Smooth muscle cell (in vitro differentiated cells): ENCODE measurements at regions not wholly inside any gene's neighbourhood (a gene's known extent, or its start where the extent isn't known, plus 50 kb on each side); places are given as distances from the start of the nearest gene placed in this dataset.

ENCODE experiments used
- DNase-seq: peaks from one replicate; lab custom pipeline; 2025; ENCODE audit not compliant: unreplicated experiment; lab: John Stamatoyannopoulos, UW
- H2AFZ ChIP-seq: fragments of 200-600 bp; sonication (generic); 2 replicates; pipeline ENCODE4 v1.6.0; 2016; ENCODE audit warnings: antibody characterized with exemption, low read depth, mild to moderate bottlenecking
- H3F3A ChIP-seq: fragments of 200-600 bp; sonication (generic); 2 replicates; pipeline ENCODE4 v1.6.0; 2017; ENCODE audit warnings: antibody characterized with exemption, low read depth
- H3K27ac ChIP-seq: fragments of 200-600 bp; sonication (generic); 2 replicates; pipeline ENCODE4 v1.5.1; 2016; ENCODE audit warnings: low read depth, mild to moderate bottlenecking
- H3K27me3 ChIP-seq: fragments of 200-600 bp; sonication (generic); 2 replicates; pipeline ENCODE4 v1.6.1; 2016; ENCODE audit warnings: low read depth, mild to moderate bottlenecking
- H3K36me3 ChIP-seq: fragments of 200-600 bp; sonication (generic); 2 replicates; pipeline ENCODE4 v1.5.1; 2016; ENCODE audit warnings: low read depth
- H3K4me1 ChIP-seq: fragments of 200-600 bp; sonication (generic); 2 replicates; pipeline ENCODE4 v1.5.1; 2016; ENCODE audit warnings: low read depth
- H3K4me2 ChIP-seq: fragments of 200-600 bp; sonication (generic); 2 replicates; pipeline ENCODE4 v1.6.0; 2016; ENCODE audit warnings: mild to moderate bottlenecking
- H3K4me3 ChIP-seq: fragments of 200-600 bp; sonication (generic); 2 replicates; pipeline ENCODE4 v1.5.1; 2016; ENCODE audit warnings: mild to moderate bottlenecking
- H3K79me2 ChIP-seq: fragments of 200-600 bp; sonication (generic); 2 replicates; pipeline ENCODE4 v1.6.0; 2016; ENCODE audit warnings: low read depth, mild to moderate bottlenecking
- H3K9ac ChIP-seq: fragments of 200-600 bp; sonication (generic); 2 replicates; pipeline ENCODE4 v1.6.0; 2016; ENCODE audit warnings: low read depth
- H3K9me3 ChIP-seq: fragments of 200-600 bp; sonication (generic); replicated peaks from 2 replicates; pipeline ENCODE4 v1.5.1; 2016; ENCODE audit warnings: low read depth
- H4K20me1 ChIP-seq: fragments of 200-600 bp; sonication (generic); 2 replicates; pipeline ENCODE4 v1.6.0; 2016; ENCODE audit warnings: low read depth
- WGBS: methylation state at CpG from one replicate; pipeline ENCODE4 v1.1.7; 2016; ENCODE audit warnings: low lambda C conversion rate; 5-methylcytosine and 5-hydroxymethylcytosine counted together
- TF ChIP-seq, protein P1 (sequence below): fragments of 200-600 bp; sonication (generic); IDR thresholded peaks from 2 replicates; pipeline ENCODE4 v1.5.1; 2017; ENCODE audit warnings: borderline replicate concordance, mild to moderate bottlenecking, antibody characterized with exemption; ENCODE audit not compliant: insufficient read depth, poor library complexity, severe bottlenecking

DNA sequence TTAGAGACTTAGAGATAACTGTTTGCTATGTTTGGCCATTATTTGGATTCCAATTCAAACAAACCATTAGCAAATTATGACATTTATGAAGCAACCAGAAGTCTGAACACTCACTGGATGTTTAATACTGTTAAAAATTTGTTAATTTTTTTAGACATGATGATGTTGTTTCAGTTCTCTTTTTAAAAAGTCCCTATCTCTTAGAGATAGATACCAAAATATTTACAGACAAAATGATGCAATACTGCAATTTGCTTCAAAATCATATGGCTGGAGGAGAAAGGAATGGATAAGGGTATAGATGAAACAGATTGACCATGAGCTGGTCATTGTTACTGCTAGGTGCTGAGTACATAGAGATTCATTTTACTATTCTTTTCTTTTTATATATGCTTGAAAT, 534.6 kb downstream of the BCOR start:
- Histone ChIP-seq H3K27me3 (no peaks in the 10 kb centered on the region), H3K9me3 (no peaks in the 10 kb centered on the region), H4K20me1 (no peaks in the 10 kb centered on the region), H3K4me1 (no peaks in the 10 kb centered on the region), H3K4me2 (no peak overlapping the region), H3K27ac (no peak overlapping the region), H2AFZ (peak overlapping the region; percentile 40), H3K4me3 (no peak overlapping the region), H3K36me3 (no peaks in the 10 kb centered on the region), H3K79me2 (no peaks in the 10 kb centered on the region), H3K9ac (no peak overlapping the region), H3F3A (no peaks in the 10 kb centered on the region)
- DNase-seq: no peak
- TF ChIP-seq, protein P1, sequence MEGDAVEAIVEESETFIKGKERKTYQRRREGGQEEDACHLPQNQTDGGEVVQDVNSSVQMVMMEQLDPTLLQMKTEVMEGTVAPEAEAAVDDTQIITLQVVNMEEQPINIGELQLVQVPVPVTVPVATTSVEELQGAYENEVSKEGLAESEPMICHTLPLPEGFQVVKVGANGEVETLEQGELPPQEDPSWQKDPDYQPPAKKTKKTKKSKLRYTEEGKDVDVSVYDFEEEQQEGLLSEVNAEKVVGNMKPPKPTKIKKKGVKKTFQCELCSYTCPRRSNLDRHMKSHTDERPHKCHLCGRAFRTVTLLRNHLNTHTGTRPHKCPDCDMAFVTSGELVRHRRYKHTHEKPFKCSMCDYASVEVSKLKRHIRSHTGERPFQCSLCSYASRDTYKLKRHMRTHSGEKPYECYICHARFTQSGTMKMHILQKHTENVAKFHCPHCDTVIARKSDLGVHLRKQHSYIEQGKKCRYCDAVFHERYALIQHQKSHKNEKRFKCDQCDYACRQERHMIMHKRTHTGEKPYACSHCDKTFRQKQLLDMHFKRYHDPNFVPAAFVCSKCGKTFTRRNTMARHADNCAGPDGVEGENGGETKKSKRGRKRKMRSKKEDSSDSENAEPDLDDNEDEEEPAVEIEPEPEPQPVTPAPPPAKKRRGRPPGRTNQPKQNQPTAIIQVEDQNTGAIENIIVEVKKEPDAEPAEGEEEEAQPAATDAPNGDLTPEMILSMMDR: no peak

DNA sequence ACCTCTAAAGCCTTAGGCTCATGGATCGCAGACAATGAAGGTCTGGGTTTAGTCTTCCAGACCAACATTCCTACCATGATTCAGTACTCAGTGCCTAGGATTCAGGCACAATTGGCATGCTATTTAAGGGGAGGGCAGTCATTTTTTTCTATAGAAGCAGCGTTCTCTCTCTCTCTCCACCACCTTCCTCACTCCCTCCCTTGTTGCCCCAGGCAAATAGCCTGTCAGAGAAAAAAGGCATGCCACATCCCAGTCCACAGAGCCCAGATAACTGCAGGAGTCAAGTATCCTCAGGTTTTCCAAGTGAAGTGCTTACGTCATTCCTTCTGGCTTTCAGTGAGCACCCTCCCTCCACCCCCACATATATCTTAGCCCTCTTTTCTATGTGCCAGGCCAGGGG, 533.0 kb downstream of the BCOR start:
- TF ChIP-seq, protein P1: no peak
- Histone ChIP-seq H3K4me2 (no peak overlapping the region), H3K9ac (no peak overlapping the region), H3K79me2 (no peaks in the 10 kb centered on the region), H3K27ac (no peak overlapping the region), H3K4me1 (no peaks in the 10 kb centered on the region), H2AFZ (no peak overlapping the region), H4K20me1 (no peaks in the 10 kb centered on the region), H3K36me3 (no peaks in the 10 kb centered on the region), H3F3A (no peaks in the 10 kb centered on the region), H3K9me3 (no peaks in the 10 kb centered on the region), H3K4me3 (no peak overlapping the region), H3K27me3 (no peaks in the 10 kb centered on the region)
- no peak for DNase-seq
- 48% methylated on average over 3 of the region's 3 CpGs for WGBS

DNA sequence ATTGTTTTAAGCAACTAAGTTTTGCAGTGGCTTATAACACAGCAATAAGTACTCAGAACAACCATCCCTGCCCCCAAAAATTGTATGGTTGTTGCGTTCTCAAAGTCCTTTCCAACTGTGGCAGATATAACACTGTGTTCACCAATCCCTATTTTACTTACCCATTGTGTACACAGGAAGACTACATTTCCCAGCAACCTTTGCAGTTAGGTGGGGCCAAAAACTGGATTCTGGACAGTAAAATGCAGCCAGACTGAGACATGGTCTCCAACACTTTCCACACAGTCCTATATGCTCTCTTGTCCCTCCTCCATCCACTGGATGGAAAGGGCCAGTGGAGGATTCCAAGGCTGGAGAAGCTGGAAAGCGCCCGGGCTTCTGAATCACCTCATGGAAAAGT, 523.6 kb downstream of the BCOR start:
- Histone ChIP-seq H3K79me2 (no peaks in the 10 kb centered on the region), H3K9me3 (no peaks in the 10 kb centered on the region), H3F3A (no peaks in the 10 kb centered on the region), H4K20me1 (no peaks in the 10 kb centered on the region), H3K36me3 (no peaks in the 10 kb centered on the region), H3K27me3 (no peaks in the 10 kb centered on the region), H3K4me1 (no peaks in the 10 kb centered on the region), H3K27ac (no peak overlapping the region), H3K9ac (no peak overlapping the region), H3K4me2 (no peak overlapping the region), H3K4me3 (no peak overlapping the region), H2AFZ (no peak overlapping the region)
- 64% methylated on average over 3 of the region's 3 CpGs for WGBS
- DNase-seq: no peak
- TF ChIP-seq, protein P1: no peak

DNA sequence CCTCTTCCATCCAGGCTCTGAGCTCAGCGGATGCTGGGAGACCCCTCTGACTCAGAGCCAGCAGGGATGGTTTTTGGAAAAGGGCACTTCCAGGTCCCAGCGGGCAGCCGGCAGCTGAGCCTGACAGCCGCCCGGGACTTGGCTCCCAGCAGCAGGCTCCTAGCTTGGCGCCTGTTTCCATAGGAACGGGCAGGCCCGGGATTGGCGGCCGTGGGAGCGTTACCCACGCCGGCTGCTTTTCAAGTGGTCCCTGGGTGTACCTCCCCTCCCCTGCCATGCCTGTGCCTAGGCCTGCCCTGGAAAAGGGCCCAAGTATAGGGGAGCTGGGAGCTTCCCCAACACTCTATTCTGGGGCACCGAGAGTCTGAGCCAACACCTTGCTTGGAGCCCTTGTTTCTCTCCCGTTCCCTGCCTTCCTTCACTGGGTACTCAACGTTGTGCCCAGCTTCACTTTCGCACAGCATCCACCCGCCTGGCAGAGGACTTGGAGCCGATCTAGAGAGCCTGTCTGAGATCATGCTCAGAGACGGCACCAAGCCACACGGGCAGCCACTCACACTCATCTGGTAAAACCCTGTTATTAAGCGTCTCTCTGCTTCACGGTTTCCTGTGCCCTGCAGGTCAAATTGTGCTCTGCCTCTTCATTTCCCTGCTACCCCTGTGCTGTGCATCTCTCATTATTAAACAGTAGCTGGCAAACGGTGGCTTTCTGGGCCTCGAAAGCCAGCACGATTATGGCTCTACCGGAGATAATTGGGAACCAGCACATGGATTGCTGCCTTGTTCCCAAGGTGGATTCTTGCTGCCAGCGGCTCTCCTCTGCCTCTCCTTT, 521.5 kb downstream of the BCOR start:
- H3K9ac ChIP-seq: no peak overlapping the region
- no peak overlapping the region for H3K4me3 ChIP-seq
- 79% methylated on average over 27 of the region's 28 CpGs for WGBS
- TF ChIP-seq, protein P1: no peak
- DNase-seq: no peak
- H2AFZ ChIP-seq: no peak overlapping the region
- H3K4me1 ChIP-seq: no peaks in the 10 kb centered on the region
- no peaks in the 10 kb centered on the region for H4K20me1 ChIP-seq
- H3K36me3 ChIP-seq: no peaks in the 10 kb centered on the region
- no peaks in the 10 kb centered on the region for H3K9me3 ChIP-seq
- H3K27me3 ChIP-seq: no peaks in the 10 kb centered on the region
- no peak overlapping the region for H3K27ac ChIP-seq
- no peaks in the 10 kb centered on the region for H3K79me2 ChIP-seq
- no peak overlapping the region for H3K4me2 ChIP-seq
- H3F3A ChIP-seq: no peaks in the 10 kb centered on the region
